ENCODE measurements at regions not wholly inside any gene's neighbourhood (a gene's known extent, or its start where the extent isn't known, plus 50 kb on each side); places are given as distances from the start of the nearest gene placed in this dataset.

GRCh38 chr5:27868292-27868691, 829.9 kb upstream of the CDH9 start:
- POLR2A ChIA-PET (ENCODE audit: partially characterized antibody): no interaction called here
- TF ChIP-seq ATF3 (IDR thresholded peaks at IDR 0.05; ENCODE audit: insufficient read depth, low read depth, low read length) (no peak), TAF1 (IDR thresholded peaks at IDR 0.05; ENCODE audit: low read depth, low read length) (no peak), CTCF (IDR thresholded peaks at IDR 0.05; ENCODE audit: control extremely low read depth in 1 of 3, insufficient read depth in 1 of 3, low read depth in 1 of 3, low read length in 3 of 3) (no peak), GTF2F1 (IDR thresholded peaks at IDR 0.05; ENCODE audit: borderline replicate concordance, low read depth, low read length) (no peak), RFX5 (IDR thresholded peaks at IDR 0.05; ENCODE audit: borderline replicate concordance, low read depth, low read length) (no peak), KDM4A (IDR thresholded peaks at IDR 0.05; ENCODE audit: low read depth, low read length, severe bottlenecking) (no peak), NANOG (IDR thresholded peaks at IDR 0.05; ENCODE audit: insufficient read depth, low read depth, low read length, poor library complexity, severe bottlenecking) (no peak), GABPA (IDR thresholded peaks at IDR 0.05; ENCODE audit: borderline replicate concordance, insufficient read depth, low read length) (no peak), PHF8 (conservative IDR thresholded peaks at IDR 0.05; ENCODE audit: low read depth, low read length) (no peak)

More at GRCh38 chr5:27868292-27868691, 829.9 kb upstream of the CDH9 start:
- H2BK120ac ChIP-seq (replicated peaks; ENCODE audit: low read depth, low read length): no peak overlapping the region
- FAIRE-seq (no peak), DNase-seq (ENCODE audit: low read depth in 1 of 2, low spot score in 2 of 2) (no peak)
- 95% methylated on average over 2 of the region's 2 CpGs; no CpG with 5 or more reads in 1 of the 2 experiments for WGBS, 2 experiments (ENCODE audit: extremely low coverage in 1 of 2, insufficient coverage in 1 of 2, insufficient read length in 1 of 2, insufficient replicate concordance in 2 of 2, low coverage in 1 of 2, low lambda C conversion rate in 2 of 2, missing lambda C conversion rate in 1 of 2)
- no peak overlapping the region for H3K14ac ChIP-seq (ENCODE audit: insufficient read length)
- H2BK12ac ChIP-seq (ENCODE audit: low read depth, low read length): no peak overlapping the region
- no peak overlapping the region for H4K91ac ChIP-seq (replicated peaks; ENCODE audit: insufficient read length, low read length)
- H2BK20ac ChIP-seq (ENCODE audit: low read length): no peak overlapping the region
- CTCF ChIA-PET (ENCODE audit: partially characterized antibody): no interaction called here
- no peak overlapping the region for H2AK5ac ChIP-seq (ENCODE audit: low read depth, low read length)
- no peak overlapping the region for H3K27ac ChIP-seq (ENCODE audit: low read depth, low read length)
- H3K79me2 ChIP-seq (ENCODE audit: control insufficient read depth in 1 of 2, insufficient read depth in 2 of 2, low read length in 2 of 2): no peaks in the 10 kb centered on the region
- no peaks in the 10 kb centered on the region for H3K23me2 ChIP-seq (ENCODE audit: low read depth, low read length)
- H3K27me3 ChIP-seq (replicated peaks in 1 of 4; ENCODE audit: control insufficient read depth in 3 of 4, extremely low read depth in 1 of 4, insufficient read depth in 3 of 4, low read length in 3 of 4): no peaks in the 10 kb centered on the region
- no peak overlapping the region for H3K4me2 ChIP-seq (ENCODE audit: insufficient read depth in 1 of 2, low read depth in 2 of 2, low read length in 2 of 2)
- no peak overlapping the region for H3K23ac ChIP-seq (ENCODE audit: insufficient read length)
- no peak overlapping the region for H2AFZ ChIP-seq (ENCODE audit: low read length)
- H4K20me1 ChIP-seq (replicated peaks in 1 of 2; ENCODE audit: control insufficient read depth in 1 of 2, insufficient read depth in 2 of 2, low read length in 2 of 2): no peaks in the 10 kb centered on the region
- H3K4ac ChIP-seq (replicated peaks; ENCODE audit: insufficient read length, low read depth, low read length): no peak overlapping the region
- H3K56ac ChIP-seq (replicated peaks; ENCODE audit: insufficient read length, low read depth, low read length): no peak overlapping the region
- H3K36me3 ChIP-seq (ENCODE audit: control insufficient read depth in 2 of 4, insufficient read depth in 4 of 4, low read length in 3 of 4): no peaks in the 10 kb centered on the region
- H3K79me1 ChIP-seq (ENCODE audit: low read depth, low read length): no peaks in the 10 kb centered on the region
- no peak overlapping the region for H2BK15ac ChIP-seq (ENCODE audit: low read length)
- no peak overlapping the region for H4K8ac ChIP-seq (ENCODE audit: extremely low read depth, insufficient read depth, low read length)
- H3K9ac ChIP-seq (replicated peaks in 1 of 4; ENCODE audit: extremely low read depth in 1 of 4, low read depth in 3 of 4, low read length in 3 of 4): no peak overlapping the region
- H3K4me1 ChIP-seq (replicated peaks in 1 of 4; ENCODE audit: control insufficient read depth in 3 of 4, insufficient read depth in 4 of 4, low read length in 3 of 4): no peaks in the 10 kb centered on the region
- no peak overlapping the region for H4K5ac ChIP-seq (ENCODE audit: insufficient read length, low read depth, low read length)
- H3K18ac ChIP-seq (ENCODE audit: extremely low read depth, low read length): no peak overlapping the region
- H3K9me3 ChIP-seq (ENCODE audit: insufficient read depth in 2 of 2, low read depth in 1 of 2, low read length in 1 of 2): no peaks in the 10 kb centered on the region
- no peak overlapping the region for H3K4me3 ChIP-seq (ENCODE audit: extremely low read depth in 1 of 4, insufficient read depth in 2 of 4, low read depth in 3 of 4, low read length in 4 of 4)
- no peak overlapping the region for H2BK5ac ChIP-seq (ENCODE audit: low read depth, low read length)

All from H1 (cell line).